ENCODE measurements at regions not wholly inside any gene's neighbourhood (a gene's known extent, or its start where the extent isn't known, plus 50 kb on each side); places are given as distances from the start of the nearest gene placed in this dataset.

- Mint-ChIP-seq H3K4me1 (no peaks in the 10 kb centered on the region), H3K9me3 (no peaks in the 10 kb centered on the region), H3K36me3 (ENCODE audit: low read depth) (no peaks in the 10 kb centered on the region), H3K4me3 (no peak overlapping the region), H3K27me3 (no peaks in the 10 kb centered on the region), H3K27ac (no peak overlapping the region)
- POLR2A ChIA-PET = no interaction called here
- CTCF ChIA-PET = no interaction called here
- DNase-seq = no peak
Measured at GRCh38 chr2:166831930-166832329, 56.4 kb upstream of the XIRP2 start.

- no peak for DNase-seq
- Mint-ChIP-seq H3K4me3 (no peak overlapping the region), H3K27ac (no peak overlapping the region), H3K27me3 (no peaks in the 10 kb centered on the region), H3K36me3 (ENCODE audit: low read depth) (no peaks in the 10 kb centered on the region), H3K9me3 (no peaks in the 10 kb centered on the region), H3K4me1 (no peaks in the 10 kb centered on the region)
- ChIA-PET CTCF (no interaction called here), POLR2A (no interaction called here)
Measured at GRCh38 chr2:166825914-166826313, 62.4 kb upstream of the XIRP2 start.

DNA sequence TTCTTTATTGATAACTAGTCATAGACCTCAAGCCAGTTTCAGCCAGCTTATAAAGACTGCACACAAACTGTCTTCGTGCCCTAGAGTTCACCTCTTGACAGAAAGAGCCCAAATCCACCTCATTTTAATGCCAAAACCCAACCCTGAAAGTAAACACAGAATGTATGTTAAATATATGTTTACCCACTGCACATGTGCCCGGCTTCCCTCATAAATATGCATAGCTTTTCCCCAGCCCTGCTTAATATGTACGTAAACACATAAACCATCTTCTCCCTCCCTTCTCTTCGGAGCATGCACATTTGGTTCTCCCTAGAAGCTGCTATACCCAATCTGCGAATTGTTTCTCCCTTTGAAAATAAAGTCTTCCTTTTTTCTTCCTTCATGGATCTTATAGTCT is 73.9 kb upstream of the XIRP2 start:
- no peaks in the 10 kb centered on the region for H3K27me3 Mint-ChIP-seq
- H3K4me1 Mint-ChIP-seq = no peaks in the 10 kb centered on the region
- POLR2A ChIA-PET = no interaction called here
- H3K36me3 Mint-ChIP-seq (ENCODE audit: low read depth) = no peaks in the 10 kb centered on the region
- CTCF ChIA-PET = no interaction called here
- no peak for DNase-seq
- no peaks in the 10 kb centered on the region for H3K9me3 Mint-ChIP-seq
- H3K27ac Mint-ChIP-seq = no peak overlapping the region
- H3K4me3 Mint-ChIP-seq = no peak overlapping the region

- Mint-ChIP-seq H3K27ac (no peak overlapping the region), H3K4me3 (no peak overlapping the region), H3K9me3 (no peaks in the 10 kb centered on the region), H3K36me3 (ENCODE audit: low read depth) (no peaks in the 10 kb centered on the region), H3K4me1 (no peaks in the 10 kb centered on the region), H3K27me3 (no peaks in the 10 kb centered on the region)
- CTCF ChIA-PET = no interaction called here
- POLR2A ChIA-PET = no interaction called here
- DNase-seq = no peak
Measured at GRCh38 chr2:166812166-166812891, 76.0 kb upstream of the XIRP2 start.

- H3K36me3 Mint-ChIP-seq (ENCODE audit: low read depth) = no peaks in the 10 kb centered on the region
- DNase-seq = no peak
- H3K4me3 Mint-ChIP-seq = no peak overlapping the region
- no peaks in the 10 kb centered on the region for H3K4me1 Mint-ChIP-seq
- no peak overlapping the region for H3K27ac Mint-ChIP-seq
- ChIA-PET POLR2A (no interaction called here), CTCF (no interaction called here)
- H3K27me3 Mint-ChIP-seq = no peaks in the 10 kb centered on the region
- H3K9me3 Mint-ChIP-seq = peaks cover 2% of the 10 kb centered on the region
Measured at GRCh38 chr2:166805753-166806152, 82.5 kb upstream of the XIRP2 start.

GRCh38 chr2:166803373-166804000 is 84.8 kb upstream of the XIRP2 start:
- POLR2A ChIA-PET = no interaction called here
- Mint-ChIP-seq H3K4me3 (no peak overlapping the region), H3K36me3 (ENCODE audit: low read depth) (no peaks in the 10 kb centered on the region), H3K4me1 (no peaks in the 10 kb centered on the region), H3K9me3 (peaks cover 2% of the 10 kb centered on the region), H3K27ac (no peak overlapping the region), H3K27me3 (no peaks in the 10 kb centered on the region)
- no peak for DNase-seq
- CTCF ChIA-PET = no interaction called here

DNA sequence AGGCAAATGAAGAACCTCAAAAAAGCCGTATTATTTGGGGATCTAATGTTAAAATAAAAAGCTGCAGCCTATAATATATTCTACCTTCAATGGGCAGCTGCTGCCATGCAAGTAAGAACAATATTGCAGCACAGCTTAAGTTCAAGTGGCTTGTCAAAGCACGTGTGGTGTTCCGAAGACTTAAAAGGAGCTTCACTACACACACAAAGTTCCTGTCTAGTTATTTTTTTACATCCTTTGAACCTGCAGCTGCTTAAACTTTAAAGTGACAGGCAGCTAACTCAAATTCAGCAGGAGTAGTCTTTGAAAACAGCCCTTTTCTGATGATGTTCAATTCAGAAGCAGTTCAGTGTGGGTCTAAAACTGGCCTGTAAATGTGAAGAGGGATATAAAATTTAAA is 85.8 kb upstream of the XIRP2 start:
- peaks cover 2% of the 10 kb centered on the region for H3K9me3 Mint-ChIP-seq
- no peaks in the 10 kb centered on the region for H3K27me3 Mint-ChIP-seq
- CTCF ChIA-PET = no interaction called here
- no peaks in the 10 kb centered on the region for H3K4me1 Mint-ChIP-seq
- no peak overlapping the region for H3K27ac Mint-ChIP-seq
- no peaks in the 10 kb centered on the region for H3K36me3 Mint-ChIP-seq (ENCODE audit: low read depth)
- H3K4me3 Mint-ChIP-seq = no peak overlapping the region
- POLR2A ChIA-PET = no interaction called here
- no peak for DNase-seq

- Mint-ChIP-seq H3K27me3 (no peaks in the 10 kb centered on the region), H3K4me1 (no peaks in the 10 kb centered on the region), H3K9me3 (peaks cover 13% of the 10 kb centered on the region), H3K27ac (no peak overlapping the region), H3K4me3 (no peak overlapping the region), H3K36me3 (ENCODE audit: low read depth) (no peaks in the 10 kb centered on the region)
- POLR2A ChIA-PET = interaction anchor here (1.1 kb wide), 1 partner anchor 13 kb away, joined by 3 read pairs; no protein-coding TSS in a partner anchor
- DNase-seq = no peak
- CTCF ChIA-PET = no interaction called here
Measured at GRCh38 chr2:166792808-166793207, 95.5 kb upstream of the XIRP2 start.

DNA sequence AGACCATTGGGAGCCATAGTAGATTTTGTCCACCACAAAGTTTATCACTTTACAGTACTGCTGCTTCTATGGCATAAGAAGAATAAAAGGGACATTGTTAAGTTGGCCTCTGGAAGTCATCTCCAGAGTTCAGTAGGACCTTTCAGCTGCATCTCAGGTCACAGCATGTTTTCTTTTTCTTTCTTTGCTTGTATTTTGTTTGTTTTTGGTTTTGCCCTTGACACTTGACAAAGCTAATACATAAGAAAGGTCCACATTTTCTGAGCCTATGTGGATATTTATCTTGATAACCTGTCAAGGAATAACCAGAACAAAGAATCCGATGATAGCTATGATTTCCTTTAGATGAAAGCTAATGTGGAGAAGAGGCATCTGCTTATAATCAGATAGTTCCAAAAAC is 101.6 kb upstream of the XIRP2 start:
- ChIA-PET CTCF (no interaction called here), POLR2A (no interaction called here)
- H3K27me3 Mint-ChIP-seq = no peaks in the 10 kb centered on the region
- no peak overlapping the region for H3K4me3 Mint-ChIP-seq
- no peaks in the 10 kb centered on the region for H3K4me1 Mint-ChIP-seq
- no peak overlapping the region for H3K27ac Mint-ChIP-seq
- no peaks in the 10 kb centered on the region for H3K36me3 Mint-ChIP-seq (ENCODE audit: low read depth)
- DNase-seq = no peak
- H3K9me3 Mint-ChIP-seq = peaks cover 11% of the 10 kb centered on the region

GRCh38 chr2:166784296-166784946 is 103.9 kb upstream of the XIRP2 start:
- no peak overlapping the region for H3K4me3 Mint-ChIP-seq
- POLR2A ChIA-PET = no interaction called here

DNA sequence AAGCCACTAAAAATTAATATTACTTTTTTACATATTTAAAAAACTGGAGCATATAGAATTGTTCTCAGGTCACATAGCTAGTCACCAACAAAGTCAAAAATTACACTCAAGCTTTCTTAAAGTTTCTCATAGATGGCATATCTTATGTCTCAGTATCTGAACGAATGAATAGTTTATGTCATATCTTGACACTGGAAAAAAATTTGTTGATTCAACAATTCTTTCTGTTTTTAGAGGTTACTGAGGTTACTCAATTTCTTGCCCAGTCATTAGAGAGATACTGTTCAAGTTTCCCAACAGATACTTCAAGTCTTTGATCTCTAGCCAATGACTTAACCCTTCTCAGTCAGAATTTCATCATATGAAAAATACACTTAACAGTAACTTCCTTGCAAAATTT is 113.1 kb upstream of the XIRP2 start:
- H3K4me3 Mint-ChIP-seq = no peak overlapping the region
- CTCF ChIA-PET = no interaction called here
- no peak for DNase-seq
- H3K9me3 Mint-ChIP-seq = peaks cover 7% of the 10 kb centered on the region
- H3K36me3 Mint-ChIP-seq (ENCODE audit: low read depth) = no peaks in the 10 kb centered on the region
- no peak overlapping the region for H3K27ac Mint-ChIP-seq
- POLR2A ChIA-PET = no interaction called here
- no peaks in the 10 kb centered on the region for H3K4me1 Mint-ChIP-seq
- H3K27me3 Mint-ChIP-seq = no peaks in the 10 kb centered on the region

More at GRCh38 chr2:166784296-166784946, 103.9 kb upstream of the XIRP2 start:
- no peaks in the 10 kb centered on the region for H3K4me1 Mint-ChIP-seq
- no peaks in the 10 kb centered on the region for H3K27me3 Mint-ChIP-seq
- no peak overlapping the region for H3K27ac Mint-ChIP-seq
- DNase-seq = no peak
- H3K9me3 Mint-ChIP-seq = peaks cover 2% of the 10 kb centered on the region
- CTCF ChIA-PET = no interaction called here
- H3K36me3 Mint-ChIP-seq (ENCODE audit: low read depth) = no peaks in the 10 kb centered on the region

- no peaks in the 10 kb centered on the region for H3K36me3 Mint-ChIP-seq (ENCODE audit: low read depth)
- peaks cover 5% of the 10 kb centered on the region for H3K9me3 Mint-ChIP-seq
- POLR2A ChIA-PET = no interaction called here
- H3K4me3 Mint-ChIP-seq = no peak overlapping the region
- H3K27ac Mint-ChIP-seq = no peak overlapping the region
- H3K27me3 Mint-ChIP-seq = no peaks in the 10 kb centered on the region
- H3K4me1 Mint-ChIP-seq = no peaks in the 10 kb centered on the region
- DNase-seq = no peak
- CTCF ChIA-PET = no interaction called here
Measured at GRCh38 chr2:166773308-166773949, 114.9 kb upstream of the XIRP2 start.

DNA sequence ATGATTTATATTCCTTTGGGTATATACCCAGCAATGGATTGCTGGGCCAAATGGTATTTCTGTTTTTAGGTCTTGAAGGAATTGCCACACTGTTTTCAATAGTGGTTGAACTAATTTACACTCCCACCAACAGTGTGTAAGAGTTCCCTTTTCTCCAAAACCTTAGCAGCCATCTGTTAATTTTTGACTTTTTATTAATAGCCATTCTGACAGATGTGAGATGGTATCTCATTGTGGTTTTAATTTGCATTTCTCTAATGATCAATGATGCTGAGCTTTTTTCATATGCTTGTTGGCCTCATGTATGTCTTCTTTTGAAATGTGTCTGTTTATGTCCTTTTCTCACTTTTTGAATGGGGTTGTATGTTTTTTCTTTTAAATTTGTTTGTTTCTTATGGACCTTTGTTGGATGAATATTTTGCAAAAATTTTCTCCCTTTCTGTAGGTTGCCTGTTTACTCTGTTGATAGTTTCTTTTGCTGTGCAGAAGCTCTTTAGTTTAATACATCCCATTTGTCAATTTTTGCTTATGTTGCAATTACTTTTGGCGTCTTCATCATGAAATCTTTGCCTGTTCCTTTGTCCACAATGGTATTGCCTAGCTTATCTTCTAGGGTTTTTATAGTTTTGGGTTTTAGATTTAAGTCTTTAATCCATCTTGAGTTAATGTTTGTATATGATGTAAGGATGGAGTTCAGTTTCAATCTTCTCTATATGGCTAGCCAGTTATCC is 119.7 kb upstream of the XIRP2 start:
- CTCF ChIA-PET = no interaction called here

More for the DNA sequence above, 119.7 kb upstream of the XIRP2 start:
- Mint-ChIP-seq H3K4me1 (no peaks in the 10 kb centered on the region), H3K36me3 (ENCODE audit: low read depth) (no peaks in the 10 kb centered on the region), H3K27me3 (no peaks in the 10 kb centered on the region), H3K27ac (no peak overlapping the region), H3K4me3 (no peak overlapping the region), H3K9me3 (peaks cover 2% of the 10 kb centered on the region)
- no peak for DNase-seq
- POLR2A ChIA-PET = no interaction called here

Measured in activated CD4-positive, alpha-beta memory T cell treated with anti-CD3 and anti-CD28 coated beads, Interleukin-2, amount 10 ng/mL, durations not matched to agents 7 days and 5 days (primary cell).